ENCODE measurements at regions not wholly inside any gene's neighbourhood (a gene's known extent, or its start where the extent isn't known, plus 50 kb on each side); places are given as distances from the start of the nearest gene placed in this dataset.

- Histone ChIP-seq H3K4me2 (ENCODE audit: low read length) (no peak overlapping the region), H3K79me2 (ENCODE audit: insufficient read depth, low read length) (no peaks in the 10 kb centered on the region), H3K4me3 (replicated peaks in 1 of 2; ENCODE audit: low read depth in 1 of 2, low read length in 2 of 2) (no peak overlapping the region), H3K9me2 (ENCODE audit: insufficient read depth) (no peaks in the 10 kb centered on the region), H3K27me3 (ENCODE audit: insufficient read depth, low read length) (peaks cover 15% of the 10 kb centered on the region; the same call in 1 of the 2 replicates), H3K27ac (ENCODE audit: low read depth, low read length) (no peak overlapping the region), H3K9ac (ENCODE audit: low read length) (no peak overlapping the region), H2AFZ (ENCODE audit: low read depth, low read length, poor library complexity, severe bottlenecking) (no peak overlapping the region), H3K36me3 (ENCODE audit: control insufficient read depth in 1 of 2, insufficient read depth in 2 of 2, low read length in 2 of 2) (no peaks in the 10 kb centered on the region), H4K20me1 (ENCODE audit: insufficient read depth) (no peaks in the 10 kb centered on the region), H3K9me3 (ENCODE audit: control insufficient read depth in 1 of 2, insufficient read depth in 1 of 2, low read depth in 1 of 2, low read length in 2 of 2) (no peaks in the 10 kb centered on the region), H3K4me1 (ENCODE audit: control insufficient read depth in 1 of 2, insufficient read depth in 2 of 2, low read length in 2 of 2) (no peaks in the 10 kb centered on the region)
- intact Hi-C loops (cut with micrococcal nuclease) = no loop called here
- no peak for ATAC-seq
- POLR2A ChIA-PET = no interaction called here
- no TSS peak for BruUV-seq (replicated peaks)
- DNase-seq (ENCODE audit: low read depth, low spot score) = no peak
- TF ChIP-seq RAD21 (IDR thresholded peaks at IDR 0.05; ENCODE audit: low read depth) (no peak), TCF7L2 (IDR thresholded peaks at IDR 0.05; ENCODE audit: borderline replicate concordance, extremely low read depth, insufficient read depth, insufficient read length) (no peak), SIN3A (IDR thresholded peaks at IDR 0.05; ENCODE audit: low read depth) (no peak), CEBPB (IDR thresholded peaks at IDR 0.05; ENCODE audit: low read depth) (no peak), SRF (IDR thresholded peaks at IDR 0.05; ENCODE audit: low read depth) (no peak), ZBTB33 (IDR thresholded peaks at IDR 0.05; ENCODE audit: extremely low read depth, insufficient replicate concordance, low read length) (no peak), ZFX (IDR thresholded peaks at IDR 0.05) (no peak), CTCF (IDR thresholded peaks at IDR 0.05 in 2 of 3, conservative IDR thresholded peaks at IDR 0.05 in 1 of 3; ENCODE audit: borderline replicate concordance in 1 of 3, insufficient read depth in 1 of 3, low read depth in 2 of 3, low read length in 2 of 3) (no peak), ELF1 (IDR thresholded peaks at IDR 0.05; ENCODE audit: borderline replicate concordance, low read depth) (no peak), ATF3 (IDR thresholded peaks at IDR 0.05) (no peak), SP1 (IDR thresholded peaks at IDR 0.05; ENCODE audit: low read depth) (no peak), JUND (IDR thresholded peaks at IDR 0.05) (no peak), EGR1 (IDR thresholded peaks at IDR 0.05; ENCODE audit: low read depth) (no peak), YY1 (IDR thresholded peaks at IDR 0.05; ENCODE audit: extremely low read depth, insufficient replicate concordance, low read depth, low read length) (no peak)
- TF ChIP-seq, protein P1, sequence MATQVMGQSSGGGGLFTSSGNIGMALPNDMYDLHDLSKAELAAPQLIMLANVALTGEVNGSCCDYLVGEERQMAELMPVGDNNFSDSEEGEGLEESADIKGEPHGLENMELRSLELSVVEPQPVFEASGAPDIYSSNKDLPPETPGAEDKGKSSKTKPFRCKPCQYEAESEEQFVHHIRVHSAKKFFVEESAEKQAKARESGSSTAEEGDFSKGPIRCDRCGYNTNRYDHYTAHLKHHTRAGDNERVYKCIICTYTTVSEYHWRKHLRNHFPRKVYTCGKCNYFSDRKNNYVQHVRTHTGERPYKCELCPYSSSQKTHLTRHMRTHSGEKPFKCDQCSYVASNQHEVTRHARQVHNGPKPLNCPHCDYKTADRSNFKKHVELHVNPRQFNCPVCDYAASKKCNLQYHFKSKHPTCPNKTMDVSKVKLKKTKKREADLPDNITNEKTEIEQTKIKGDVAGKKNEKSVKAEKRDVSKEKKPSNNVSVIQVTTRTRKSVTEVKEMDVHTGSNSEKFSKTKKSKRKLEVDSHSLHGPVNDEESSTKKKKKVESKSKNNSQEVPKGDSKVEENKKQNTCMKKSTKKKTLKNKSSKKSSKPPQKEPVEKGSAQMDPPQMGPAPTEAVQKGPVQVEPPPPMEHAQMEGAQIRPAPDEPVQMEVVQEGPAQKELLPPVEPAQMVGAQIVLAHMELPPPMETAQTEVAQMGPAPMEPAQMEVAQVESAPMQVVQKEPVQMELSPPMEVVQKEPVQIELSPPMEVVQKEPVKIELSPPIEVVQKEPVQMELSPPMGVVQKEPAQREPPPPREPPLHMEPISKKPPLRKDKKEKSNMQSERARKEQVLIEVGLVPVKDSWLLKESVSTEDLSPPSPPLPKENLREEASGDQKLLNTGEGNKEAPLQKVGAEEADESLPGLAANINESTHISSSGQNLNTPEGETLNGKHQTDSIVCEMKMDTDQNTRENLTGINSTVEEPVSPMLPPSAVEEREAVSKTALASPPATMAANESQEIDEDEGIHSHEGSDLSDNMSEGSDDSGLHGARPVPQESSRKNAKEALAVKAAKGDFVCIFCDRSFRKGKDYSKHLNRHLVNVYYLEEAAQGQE (IDR thresholded peaks at IDR 0.05; ENCODE audit: low read depth) = no peak
- TF ChIP-seq, protein P2, sequence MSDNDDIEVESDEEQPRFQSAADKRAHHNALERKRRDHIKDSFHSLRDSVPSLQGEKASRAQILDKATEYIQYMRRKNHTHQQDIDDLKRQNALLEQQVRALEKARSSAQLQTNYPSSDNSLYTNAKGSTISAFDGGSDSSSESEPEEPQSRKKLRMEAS (IDR thresholded peaks at IDR 0.05) = no peak
- RAD21 ChIA-PET (ENCODE audit: low non-redundant PET in 1 of 2, low total read pairs in 2 of 2, uncharacterized antibody in 2 of 2, unreplicated experiment in 2 of 2) = no interaction called here
- CTCF ChIA-PET = no interaction called here
Observed at GRCh38 chr9:89743216-89743572, 138.4 kb downstream of the GADD45G start.
